ENCODE measurements at regions not wholly inside any gene's neighbourhood (a gene's known extent, or its start where the extent isn't known, plus 50 kb on each side); places are given as distances from the start of the nearest gene placed in this dataset.

- Mint-ChIP-seq H3K36me3 (no peaks in the 10 kb centered on the region), H3K27me3 (peaks cover 32% of the 10 kb centered on the region), H3K4me3 (no peak overlapping the region), H3K4me1 (ENCODE audit: unreplicated experiment) (no peaks in the 10 kb centered on the region), H3K9me3 (no peaks in the 10 kb centered on the region), H3K27ac (no peak overlapping the region)
- TF ChIP-seq CTCF (conservative IDR thresholded peaks at IDR 0.05) = no peak
- DNase-seq (ENCODE audit: extremely low spot score, unreplicated experiment) = no peak
Observed at GRCh38 chrX:110951472-110952269, 144.3 kb upstream of the PAK3 start.

DNA sequence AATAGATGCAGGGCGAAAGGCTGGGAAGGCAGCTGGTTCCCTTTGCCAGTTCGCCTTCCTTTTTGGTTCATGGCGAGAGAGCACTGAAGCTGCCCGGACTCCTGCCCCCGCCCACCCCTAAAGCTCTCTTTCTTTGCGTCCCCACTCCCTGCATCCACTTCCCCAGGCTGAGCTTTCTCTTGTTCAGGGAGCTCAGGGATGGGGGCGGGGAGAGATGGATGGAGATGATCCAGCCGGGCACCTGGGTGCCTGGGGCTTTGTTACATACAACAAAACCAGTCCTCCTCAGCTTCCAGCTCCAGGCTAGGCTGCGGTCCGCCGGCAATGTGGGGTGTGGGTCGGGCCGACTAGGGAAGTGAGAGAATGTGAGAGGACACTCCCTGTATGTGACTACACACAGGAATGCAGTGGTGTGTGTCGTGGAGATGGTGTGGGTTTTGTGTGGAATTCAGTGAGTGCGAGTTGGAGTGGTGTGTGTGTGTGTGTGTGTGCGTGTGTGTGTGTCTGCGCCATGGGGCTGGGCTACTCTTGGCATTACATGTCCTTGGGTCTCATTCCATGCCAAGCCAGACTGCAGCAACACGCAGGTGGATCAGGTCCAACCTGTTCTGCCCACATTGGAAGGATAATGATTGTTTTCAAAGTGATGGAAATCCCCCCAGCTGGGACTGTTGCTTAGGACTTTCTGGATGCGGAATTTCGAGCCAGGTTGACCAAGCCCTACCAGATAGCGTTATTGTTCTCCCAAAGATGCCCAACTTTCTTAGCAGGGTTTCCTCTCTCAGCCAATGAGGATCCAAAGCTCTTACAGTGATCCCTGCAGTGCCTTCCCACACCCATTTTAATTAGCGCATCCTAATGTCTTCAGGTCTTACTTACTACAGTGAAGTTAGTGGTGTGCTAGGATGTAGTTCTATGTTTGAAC lies 149.4 kb upstream of the CHRDL1 start:
- Mint-ChIP-seq H3K36me3 (no peaks in the 10 kb centered on the region), H3K4me1 (ENCODE audit: unreplicated experiment) (peaks cover 3% of the 10 kb centered on the region), H3K4me3 (peak overlapping the region; percentile 84), H3K9me3 (no peaks in the 10 kb centered on the region), H3K27ac (peak overlapping the region; percentile 83), H3K27me3 (peaks cover 60% of the 10 kb centered on the region)
- no peak for DNase-seq (ENCODE audit: extremely low spot score, unreplicated experiment)
- no peak for TF ChIP-seq CTCF (conservative IDR thresholded peaks at IDR 0.05)

DNA sequence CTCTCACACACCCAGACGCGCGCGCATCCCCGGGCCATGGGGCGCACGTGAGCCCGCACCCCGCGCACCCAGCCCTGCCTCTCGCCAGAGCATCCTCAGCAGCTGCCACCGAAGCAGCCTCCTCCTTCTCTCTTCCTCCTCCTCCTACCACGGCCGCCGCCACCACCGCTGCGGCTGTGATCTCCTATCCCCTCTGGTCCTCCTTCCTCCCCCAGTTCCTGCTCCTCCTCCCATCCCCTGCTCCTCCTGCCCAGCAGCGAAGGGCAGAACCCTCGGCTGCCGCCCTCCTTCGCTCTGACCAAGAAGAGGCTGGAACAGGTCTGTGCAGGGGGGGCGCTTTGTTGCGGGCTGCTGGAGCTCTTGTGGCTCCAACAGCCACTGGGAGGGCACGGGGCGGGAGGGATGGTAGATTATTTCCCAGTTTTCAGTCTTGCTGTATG lies 148.7 kb upstream of the CHRDL1 start:
- H3K9me3 Mint-ChIP-seq = no peaks in the 10 kb centered on the region
- H3K4me3 Mint-ChIP-seq = peak overlapping the region; percentile 84
- peaks cover 57% of the 10 kb centered on the region for H3K27me3 Mint-ChIP-seq
- no peaks in the 10 kb centered on the region for H3K36me3 Mint-ChIP-seq
- TF ChIP-seq CTCF (conservative IDR thresholded peaks at IDR 0.05) = no peak
- DNase-seq (ENCODE audit: extremely low spot score, unreplicated experiment) = no peak
- peak overlapping the region; percentile 83 for H3K27ac Mint-ChIP-seq
- H3K4me1 Mint-ChIP-seq (ENCODE audit: unreplicated experiment) = peaks cover 3% of the 10 kb centered on the region

DNA sequence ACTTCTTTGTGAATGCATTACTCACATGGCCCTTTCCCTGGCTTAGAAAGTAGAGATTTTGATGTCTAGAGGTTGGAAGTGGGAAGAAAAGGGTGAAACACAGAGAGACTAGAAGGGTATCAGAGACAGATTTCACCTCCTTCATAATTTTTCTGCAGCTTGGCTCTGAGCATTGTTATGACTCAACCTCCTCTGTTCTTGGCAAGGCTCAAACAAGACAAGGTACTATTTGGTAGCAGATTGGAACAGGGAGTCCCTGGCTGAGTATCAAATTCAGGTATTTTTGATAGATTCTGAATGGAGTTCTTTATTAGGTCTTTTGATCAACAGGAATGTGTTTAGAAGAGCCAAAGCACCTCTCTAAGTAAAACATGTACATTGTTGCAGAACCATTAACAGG lies 146.3 kb upstream of the CHRDL1 start:
- Mint-ChIP-seq H3K36me3 (no peaks in the 10 kb centered on the region), H3K27me3 (peaks cover 52% of the 10 kb centered on the region), H3K27ac (no peak overlapping the region), H3K4me1 (ENCODE audit: unreplicated experiment) (peaks cover 3% of the 10 kb centered on the region), H3K4me3 (no peak overlapping the region), H3K9me3 (no peaks in the 10 kb centered on the region)
- no peak for DNase-seq (ENCODE audit: extremely low spot score, unreplicated experiment)
- TF ChIP-seq CTCF (conservative IDR thresholded peaks at IDR 0.05) = no peak

GRCh38 chrX:110938977-110939732 lies 143.5 kb upstream of the CHRDL1 start:
- Mint-ChIP-seq H3K4me3 (no peak overlapping the region), H3K9me3 (no peaks in the 10 kb centered on the region), H3K27me3 (peaks cover 34% of the 10 kb centered on the region), H3K36me3 (no peaks in the 10 kb centered on the region), H3K27ac (no peak overlapping the region), H3K4me1 (ENCODE audit: unreplicated experiment) (no peaks in the 10 kb centered on the region)
- TF ChIP-seq CTCF (conservative IDR thresholded peaks at IDR 0.05) = no peak
- no peak for DNase-seq (ENCODE audit: extremely low spot score, unreplicated experiment)
